H1 (cell line): ENCODE measurements at regions not wholly inside any gene's neighbourhood (a gene's known extent, or its start where the extent isn't known, plus 50 kb on each side); places are given as distances from the start of the nearest gene placed in this dataset.

Experiments
- CTCF ChIP-seq, 3 experiments: IDR thresholded peaks; 1 replicate in 2 of 3; 2 replicates in 1 of 3; pipeline versions ENCODE4 v1.5.1 to v1.6.1; 2011; ENCODE audit warnings: low read length in 3 of 3, mild to moderate bottlenecking in 3 of 3, inconsistent platforms in 2 of 3, low read depth in 1 of 3, moderate library complexity in 1 of 3; ENCODE audit not compliant: insufficient read depth in 1 of 3; ENCODE audit errors: control extremely low read depth in 1 of 3
- JUND ChIP-seq: IDR thresholded peaks from 2 replicates; pipeline ENCODE4 v1.6.1; 2011; ENCODE audit warnings: mild to moderate bottlenecking, improper control_type of control experiment, low read length
- KDM5A ChIP-seq: fragments of 200-600 bp; IDR thresholded peaks from 2 replicates; pipeline ENCODE4 v1.7.1; 2012; ENCODE audit warnings: mild to moderate bottlenecking, low read length, inconsistent platforms, mixed read lengths
- POLR2A ChIP-seq, 2 experiments: IDR thresholded peaks; 1 replicate in 1 of 2; 2 replicates in 1 of 2; pipeline ENCODE4 v1.6.1; 2011; ENCODE audit warnings: low read depth in 2 of 2, low read length in 2 of 2, mild to moderate bottlenecking in 2 of 2; ENCODE audit errors: control extremely low read depth in 1 of 2
- POLR2AphosphoS5 ChIP-seq: IDR thresholded peaks from 2 replicates; pipeline ENCODE4 v1.6.1; 2011; ENCODE audit warnings: low read depth, low read length
- SIN3A ChIP-seq, 2 experiments: IDR thresholded peaks in 1 of 2; conservative IDR thresholded peaks in 1 of 2; 2 replicates each; pipeline ENCODE4 v1.6.1; 2011 to 2012; ENCODE audit warnings: low read length in 2 of 2, improper control_type of control experiment in 1 of 2, low read depth in 1 of 2, mild to moderate bottlenecking in 1 of 2
- SIX5 ChIP-seq: IDR thresholded peaks from 2 replicates; pipeline ENCODE4 v1.6.1; 2011; ENCODE audit warnings: mild to moderate bottlenecking, low read depth, low read length
- SP1 ChIP-seq: IDR thresholded peaks from 2 replicates; pipeline ENCODE4 v1.6.1; 2011; ENCODE audit warnings: low read depth, low read length
- TAF1 ChIP-seq: IDR thresholded peaks from 2 replicates; pipeline ENCODE4 v1.6.1; 2011; ENCODE audit warnings: mild to moderate bottlenecking, low read depth, low read length
- TCF12 ChIP-seq: IDR thresholded peaks from 2 replicates; pipeline ENCODE4 v1.6.1; 2011; ENCODE audit warnings: low read depth, mild to moderate bottlenecking, low read length

- TF ChIP-seq CTCF (IDR thresholded peaks at IDR 0.05; ENCODE audit: control extremely low read depth in 1 of 3, insufficient read depth in 1 of 3, low read depth in 1 of 3, low read length in 3 of 3) (peak; percentile 19 to 47 (median 22)), TCF12 (no peak), SP1 (no peak), POLR2A (IDR thresholded peaks at IDR 0.05; ENCODE audit: control extremely low read depth in 1 of 2, low read depth in 2 of 2, low read length in 2 of 2) (no peak), POLR2AphosphoS5 (no peak), SIX5 (no peak), SIN3A (conservative IDR thresholded peaks at IDR 0.05 in 1 of 2, IDR thresholded peaks at IDR 0.05 in 1 of 2; ENCODE audit: low read depth in 1 of 2, low read length in 2 of 2) (no peak), KDM5A (no peak), TAF1 (no peak), JUND (no peak)
Measured at GRCh38 chr13:47220453-47221140, 323.7 kb upstream of the HTR2A start.
